ENCODE measurements at regions not wholly inside any gene's neighbourhood (a gene's known extent, or its start where the extent isn't known, plus 50 kb on each side); places are given as distances from the start of the nearest gene placed in this dataset.

- TF ChIP-seq POLR2AphosphoS5 (IDR thresholded peaks at IDR 0.05) (no peak), CTCF (IDR thresholded peaks at IDR 0.05) (no peak)
These were observed 347.5 kb upstream of the CELF4 start for GRCh38 chr18:37913051-37913450.
